Femur (tissue), 1 donor: ENCODE measurements at regions not wholly inside any gene's neighbourhood (a gene's known extent, or its start where the extent isn't known, plus 50 kb on each side); places are given as distances from the start of the nearest gene placed in this dataset.

ENCODE experiments used
- DNase-seq: peaks from one replicate; pipeline ENCODE4 v3.0.0-alpha.2; 2017

DNA sequence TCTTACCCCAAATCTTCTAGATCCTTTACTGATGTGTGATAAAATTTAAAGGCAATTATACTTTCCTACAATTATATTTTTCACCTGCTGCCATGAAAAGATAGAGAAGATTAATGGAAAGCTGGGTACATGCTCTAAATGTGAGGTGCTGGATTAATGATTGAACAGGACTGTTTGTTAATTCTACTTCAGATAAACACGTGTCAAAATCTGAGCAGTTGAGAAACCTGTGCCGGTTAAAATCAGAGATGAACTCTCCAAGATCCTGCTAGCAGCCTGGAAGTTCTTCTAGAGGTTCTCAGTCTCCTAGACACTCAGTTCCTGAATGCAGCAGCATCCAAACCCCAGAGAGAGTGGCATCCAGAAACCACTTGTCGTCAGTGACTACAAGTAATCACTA, 69.2 kb downstream of the INHBA start:
- no peak for DNase-seq

DNA sequence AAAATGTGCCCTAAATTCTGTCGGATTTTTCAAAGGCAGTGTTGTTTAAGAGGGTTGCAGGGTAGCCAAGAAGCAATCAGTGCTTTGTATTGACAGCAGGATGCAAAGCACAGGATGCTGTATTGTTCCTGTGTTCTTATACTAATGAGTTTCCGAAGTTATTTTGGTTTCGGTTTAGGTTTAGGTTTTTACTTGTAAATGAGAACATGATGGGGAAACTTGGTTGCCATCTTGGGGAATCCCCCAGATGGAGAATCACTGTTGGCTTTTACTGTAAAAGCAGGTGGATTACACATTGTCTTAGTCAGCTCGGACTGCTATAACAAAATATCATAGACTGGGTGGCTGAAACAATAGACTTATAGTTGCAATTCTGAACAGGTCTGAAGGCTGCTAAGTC, 72.1 kb downstream of the INHBA start:
- no peak for DNase-seq

DNA sequence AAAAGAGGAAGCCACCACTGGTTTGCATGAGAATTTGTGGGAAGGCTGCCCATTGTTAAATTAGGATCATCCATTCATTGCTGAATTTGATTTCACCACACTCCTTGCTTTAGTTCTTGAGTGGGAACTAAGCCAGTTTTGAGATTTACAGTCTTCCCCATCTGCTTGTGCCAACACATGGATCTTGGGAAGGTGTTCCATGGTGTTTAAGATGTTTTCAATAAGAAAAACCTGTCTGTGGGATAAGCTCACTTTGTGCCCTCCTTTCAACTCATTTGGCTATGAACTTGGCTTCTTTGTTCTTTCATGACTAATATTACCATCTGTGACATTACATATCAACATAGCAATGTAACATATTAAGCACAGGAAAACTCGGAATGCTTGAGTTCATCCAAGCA, 73.2 kb downstream of the INHBA start:
- DNase-seq: no peak

DNA sequence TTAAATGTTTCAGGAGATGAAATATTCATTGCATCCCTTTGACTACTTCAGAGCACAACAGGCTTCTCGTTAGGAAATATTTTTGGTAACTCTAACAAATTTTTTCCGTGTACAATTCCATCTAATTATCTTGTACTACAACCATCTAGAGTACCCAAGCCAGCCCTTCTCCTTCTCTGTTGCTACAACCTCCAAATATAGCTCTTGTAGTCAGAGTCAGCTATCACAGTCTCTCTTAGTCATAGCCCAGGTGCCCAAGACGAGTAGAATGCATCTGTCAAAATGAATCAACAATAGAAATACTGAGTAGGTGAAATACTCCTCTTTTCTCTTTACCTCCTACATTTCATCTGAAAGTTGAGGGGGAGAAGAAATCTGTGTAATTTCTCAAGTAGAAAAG, 74.0 kb downstream of the INHBA start:
- no peak for DNase-seq

DNA sequence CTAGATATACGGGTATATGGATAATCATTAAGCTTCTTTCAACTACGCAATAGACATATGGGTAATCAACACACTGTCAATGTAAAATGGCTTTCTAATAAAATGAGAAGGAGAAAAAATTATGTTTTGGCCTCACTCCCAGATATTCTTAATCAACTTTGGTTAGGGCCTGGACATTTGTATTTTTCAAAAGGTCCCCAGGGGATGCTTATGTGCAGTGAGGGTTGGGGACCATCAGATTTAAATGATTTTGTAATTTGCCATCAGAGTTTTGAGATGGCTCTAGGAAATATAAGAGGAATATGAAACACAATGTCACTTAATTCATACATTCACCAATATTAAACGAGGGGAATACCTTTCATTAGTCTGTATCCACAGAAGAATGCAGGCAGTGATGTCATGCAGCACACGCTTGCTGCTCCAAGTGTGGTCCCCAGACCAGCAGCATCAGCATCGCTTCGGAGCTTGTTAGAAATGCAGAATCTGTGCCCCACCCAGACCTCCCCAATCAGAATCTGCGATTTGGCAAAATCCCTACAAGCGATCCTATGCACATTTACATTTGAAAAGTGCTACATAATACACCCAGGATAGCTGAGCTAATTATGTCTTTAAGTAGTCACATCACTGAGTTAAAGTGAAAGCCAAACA, 75.1 kb downstream of the INHBA start:
- no peak for DNase-seq

DNA sequence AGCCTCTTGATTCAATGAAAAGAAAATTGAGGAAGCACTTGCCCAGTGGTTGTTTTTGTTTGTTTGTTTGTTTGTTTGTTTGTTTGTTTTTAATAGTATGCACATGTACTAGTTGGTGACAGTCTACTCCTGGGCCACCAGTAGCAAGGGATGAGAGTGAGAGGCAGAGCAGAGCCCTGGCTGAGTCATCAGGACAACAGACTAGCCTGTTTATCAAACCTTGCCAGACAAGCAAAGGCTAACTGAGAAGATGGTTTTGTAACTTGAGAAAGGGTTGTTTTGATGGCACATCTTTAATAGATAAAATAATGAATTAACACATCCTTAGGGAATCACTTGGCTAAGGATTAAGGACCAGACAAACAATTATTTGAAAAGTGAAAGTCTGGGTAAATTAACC, 78.1 kb downstream of the INHBA start:
- DNase-seq: no peak

DNA sequence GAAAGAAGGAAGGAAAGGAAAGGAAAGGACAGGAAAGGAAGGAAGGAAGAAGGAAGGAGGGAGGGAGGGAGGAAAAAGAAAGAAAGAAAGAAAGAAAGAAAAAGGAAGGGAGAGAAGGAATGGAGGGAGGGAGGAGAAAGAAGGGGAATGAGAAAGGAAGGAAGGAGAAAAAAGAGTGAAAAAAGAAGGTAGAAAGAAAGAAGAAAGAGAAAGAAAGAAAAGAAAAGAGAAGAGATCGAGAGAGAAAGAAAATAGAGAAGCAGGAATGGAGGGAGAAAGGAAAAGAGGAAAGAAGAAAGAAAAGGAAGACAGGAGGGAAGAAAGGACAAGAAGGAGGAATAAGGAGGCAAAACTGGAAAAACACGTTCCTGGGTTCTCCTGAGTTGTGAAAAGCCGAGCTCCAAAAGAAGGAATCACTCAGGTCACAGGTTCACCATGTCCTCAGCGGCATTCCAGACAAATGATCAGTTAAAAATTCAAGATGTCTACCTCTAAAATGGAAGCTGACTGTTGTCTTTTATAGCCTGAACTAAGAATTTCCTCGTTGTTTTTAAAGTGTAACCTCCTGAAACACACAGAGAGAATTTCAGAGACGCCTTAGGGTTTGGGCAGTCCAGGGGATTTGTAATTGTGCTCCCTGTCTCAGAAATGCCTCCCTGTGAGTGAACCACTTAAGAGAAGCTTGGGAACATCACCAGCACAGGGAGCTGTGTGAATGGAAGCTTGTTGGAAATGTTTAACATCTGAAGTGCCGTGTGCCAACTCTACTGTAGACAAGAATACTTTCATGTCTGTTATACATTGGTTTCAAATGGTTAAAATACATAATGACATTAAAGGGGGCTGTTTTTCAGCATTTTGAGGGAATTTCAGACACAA, 80.7 kb downstream of the INHBA start:
- DNase-seq: no peak

DNA sequence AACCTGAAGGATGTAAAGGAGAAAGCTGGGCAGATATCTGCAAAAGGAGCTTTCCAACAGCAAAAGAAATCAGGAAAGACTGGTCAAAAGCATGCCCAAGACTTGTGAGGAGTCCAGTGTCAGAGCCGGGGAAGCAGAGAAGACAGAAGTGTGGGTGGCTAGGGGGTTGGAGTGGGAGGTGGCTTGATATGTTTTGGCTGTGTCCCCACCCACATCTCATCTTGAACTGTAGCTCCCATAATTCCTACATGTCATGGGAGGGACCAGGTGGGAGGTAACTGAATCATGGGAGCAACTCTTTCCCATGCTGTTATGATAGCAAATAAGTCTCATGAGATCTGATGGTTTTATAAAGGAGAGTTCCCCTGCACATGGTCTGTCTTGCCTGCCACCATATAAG, 84.9 kb downstream of the INHBA start:
- DNase-seq: no peak

DNA sequence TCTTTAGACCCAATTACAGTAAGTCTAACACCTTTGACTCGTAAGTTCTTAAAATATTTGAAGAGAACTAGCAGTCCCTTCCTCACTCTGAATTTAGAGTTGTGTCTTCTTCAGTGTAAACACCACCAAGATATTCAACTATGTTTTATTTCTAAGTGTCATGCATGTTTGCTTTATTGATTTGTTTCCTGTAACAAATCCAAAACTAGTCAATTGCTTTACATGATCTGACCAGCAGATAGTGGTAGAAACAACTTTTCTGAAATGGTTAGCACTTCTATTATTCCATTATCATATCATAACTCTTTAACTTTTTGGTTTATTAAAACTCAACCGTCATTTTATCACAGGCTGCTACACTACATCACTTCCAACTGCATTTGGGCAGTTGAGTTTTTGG, 90.1 kb downstream of the INHBA start:
- DNase-seq: no peak

DNA sequence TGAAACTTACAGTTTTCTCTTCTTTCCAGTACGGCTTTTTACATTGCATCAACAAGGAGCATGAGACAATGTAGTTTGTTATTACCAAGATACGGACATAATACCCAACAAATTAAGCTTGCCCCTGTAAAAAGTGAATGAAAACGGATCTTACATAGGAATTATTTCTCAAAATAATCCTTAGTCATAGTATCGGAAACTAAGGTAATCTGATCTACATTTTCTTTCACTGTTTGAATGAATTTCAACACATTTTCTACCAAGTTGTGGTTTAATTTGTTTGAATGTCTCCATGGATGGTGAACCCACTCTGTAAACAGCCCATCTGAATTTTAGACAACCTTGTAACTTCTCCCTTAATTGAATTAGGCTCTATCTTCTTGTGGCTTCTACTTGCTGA, 90.5 kb downstream of the INHBA start:
- no peak for DNase-seq

DNA sequence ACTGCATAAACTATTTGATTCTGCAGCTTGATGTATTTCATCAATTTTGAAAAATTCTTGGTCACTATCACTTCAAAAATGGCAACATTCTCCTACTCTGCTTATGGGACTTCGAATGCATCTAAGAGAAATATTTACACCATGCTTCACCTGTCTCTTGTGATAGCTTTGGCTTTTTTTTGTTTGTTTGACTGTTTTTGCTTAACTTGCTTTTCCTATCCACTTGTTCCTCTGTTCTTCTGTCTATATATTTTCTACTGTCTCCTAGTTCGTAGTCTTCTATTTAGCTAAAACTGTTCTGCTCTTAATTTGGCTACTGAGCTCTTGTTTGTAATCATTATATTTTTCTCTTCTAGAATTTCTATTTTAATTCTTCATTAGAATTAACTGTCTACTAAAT, 94.4 kb downstream of the INHBA start:
- no peak for DNase-seq

DNA sequence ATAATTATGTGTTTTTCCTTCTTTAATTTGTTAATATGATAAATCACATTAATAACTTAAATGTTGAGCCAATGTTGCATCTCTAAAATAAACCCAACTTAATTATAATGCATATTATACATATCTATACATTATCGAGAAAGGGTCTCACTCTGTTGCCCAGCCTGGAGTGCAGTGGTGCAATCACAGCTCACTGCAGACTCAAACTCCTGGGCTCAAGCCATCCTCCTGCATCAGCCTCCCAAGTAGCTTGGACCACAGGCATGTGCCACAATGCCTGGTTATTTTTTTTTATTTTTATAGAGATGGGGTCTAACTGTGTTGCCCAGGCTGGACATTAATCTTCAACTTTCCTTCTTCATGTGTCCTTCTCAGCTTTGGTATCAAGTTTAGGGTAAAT, 98.9 kb downstream of the INHBA start:
- no peak for DNase-seq

DNA sequence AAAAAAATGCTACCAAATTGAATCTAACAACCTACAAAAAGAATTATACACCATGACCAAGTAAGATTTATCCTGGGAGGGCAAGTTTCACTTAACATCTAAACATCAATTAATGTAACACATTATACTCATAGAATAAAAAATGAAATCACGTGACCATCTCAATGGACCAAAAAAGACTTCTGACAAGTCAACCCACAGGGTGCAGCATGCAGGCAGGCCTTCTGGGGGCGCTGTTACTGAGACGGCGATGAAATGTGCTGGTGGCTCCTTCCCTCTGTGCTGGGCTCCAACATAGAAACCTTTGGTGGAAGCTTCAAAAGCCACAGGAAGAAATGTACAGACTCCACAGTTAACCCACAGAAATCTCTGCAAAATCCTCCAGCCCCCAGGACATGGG, 103.1 kb downstream of the INHBA start:
- no peak for DNase-seq

DNA sequence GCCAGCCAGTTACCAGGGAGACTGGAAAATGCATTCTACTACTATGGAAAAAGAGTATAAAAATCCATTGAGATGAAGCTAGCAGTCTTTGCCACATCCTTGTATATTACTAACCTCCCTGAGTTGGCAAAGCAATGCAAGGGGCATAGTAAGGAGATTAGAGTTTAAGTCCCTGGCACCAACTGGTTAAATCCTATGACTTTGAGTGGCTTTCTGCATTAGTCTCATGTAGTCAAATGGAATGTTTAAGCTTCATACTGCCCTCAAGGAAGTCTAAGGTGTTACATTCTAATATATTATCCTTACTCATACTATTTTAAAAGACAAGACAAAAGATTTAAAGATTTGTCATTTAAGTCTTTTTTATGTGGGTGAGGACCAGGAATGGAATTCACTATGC, 110.1 kb downstream of the INHBA start:
- no peak for DNase-seq

DNA sequence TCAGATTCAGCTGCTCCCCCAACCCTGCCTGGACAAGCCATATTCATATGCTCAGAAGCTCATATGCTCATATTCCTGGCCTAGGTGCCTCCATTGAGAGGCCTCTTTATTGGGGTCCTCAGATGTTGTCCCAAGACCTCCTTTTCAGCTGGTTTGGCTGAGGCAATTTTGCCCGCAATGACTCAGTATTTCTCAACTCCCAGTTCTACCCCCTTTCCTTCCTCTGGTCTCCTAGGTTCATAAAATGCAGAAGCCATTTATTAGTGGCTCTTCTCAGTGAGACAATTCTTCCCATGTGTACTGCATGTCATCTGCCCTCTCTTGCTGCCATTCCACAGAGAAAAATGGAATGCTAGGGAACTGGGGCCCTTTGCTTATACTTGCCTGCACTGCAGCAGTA, 110.7 kb downstream of the INHBA start:
- DNase-seq: no peak

DNA sequence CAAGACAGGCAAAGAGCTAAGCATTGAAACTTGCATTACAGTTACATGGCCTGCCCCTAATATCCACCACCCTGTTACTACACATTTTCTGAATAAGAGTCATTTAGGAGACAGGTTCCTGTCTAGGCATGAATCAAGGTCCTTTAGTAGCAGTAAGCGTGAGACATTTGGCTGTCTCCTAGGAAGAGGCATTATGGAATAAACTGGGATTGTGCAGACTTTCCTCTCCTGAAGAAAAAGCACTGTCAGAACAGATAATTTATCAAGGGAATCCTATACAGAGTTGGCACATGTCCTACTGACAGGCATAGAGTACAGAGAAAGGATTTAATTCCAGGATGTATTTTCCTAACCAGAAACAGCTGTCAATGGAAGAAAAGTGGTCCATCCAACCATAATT, 111.9 kb downstream of the INHBA start:
- no peak for DNase-seq

DNA sequence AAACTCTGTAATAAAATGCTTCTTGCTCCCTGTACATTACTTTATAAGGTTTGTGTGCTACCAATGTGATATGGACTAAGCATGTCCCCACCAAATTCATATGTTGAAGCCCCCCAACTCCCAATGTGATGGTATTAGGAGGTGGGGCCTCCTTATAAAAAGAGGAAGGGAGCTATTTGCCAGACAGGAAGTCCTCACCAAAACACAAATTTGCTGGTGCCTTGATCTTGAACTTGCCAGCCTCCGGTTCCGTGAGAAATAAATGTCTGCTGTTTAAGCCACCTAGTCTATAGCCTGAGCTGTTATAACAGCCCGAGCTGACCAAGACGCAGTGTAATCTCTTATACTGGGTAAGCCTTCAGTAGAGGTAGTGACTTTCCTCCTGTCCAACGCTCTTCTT, 114.5 kb downstream of the INHBA start:
- DNase-seq: no peak

DNA sequence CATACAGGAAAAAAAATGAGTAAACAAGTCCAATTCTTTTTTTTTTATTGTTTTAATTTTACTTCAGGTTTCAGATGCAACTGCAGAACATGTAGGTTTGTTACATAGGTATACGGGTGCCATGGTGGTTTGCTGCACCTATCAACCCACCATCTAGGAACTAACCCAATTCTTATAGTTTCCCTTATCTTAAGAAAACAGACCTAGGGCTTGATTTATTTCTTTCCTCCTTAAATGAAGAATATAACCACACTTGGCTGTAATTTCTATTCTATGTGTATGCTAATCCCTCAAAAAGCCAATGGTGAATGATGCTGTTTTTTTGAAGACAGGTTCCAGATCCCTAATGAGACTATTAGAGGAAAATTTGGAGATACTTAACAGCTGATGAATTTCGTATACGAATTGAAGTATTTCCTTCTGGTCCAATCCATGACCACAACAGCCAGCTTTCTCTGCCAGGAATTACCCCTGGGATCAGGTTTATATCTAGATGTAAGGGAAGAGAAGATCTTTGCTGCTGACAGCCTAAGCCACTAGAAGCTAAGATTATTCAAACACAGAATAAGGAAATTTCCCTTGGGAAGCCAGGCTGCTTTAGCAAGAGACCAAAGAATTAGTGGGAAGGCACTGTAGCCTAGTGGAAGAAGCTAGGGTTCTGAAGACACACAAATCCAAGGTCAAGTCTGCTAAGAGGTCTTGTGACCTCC, 115.8 kb downstream of the INHBA start:
- no peak for DNase-seq

DNA sequence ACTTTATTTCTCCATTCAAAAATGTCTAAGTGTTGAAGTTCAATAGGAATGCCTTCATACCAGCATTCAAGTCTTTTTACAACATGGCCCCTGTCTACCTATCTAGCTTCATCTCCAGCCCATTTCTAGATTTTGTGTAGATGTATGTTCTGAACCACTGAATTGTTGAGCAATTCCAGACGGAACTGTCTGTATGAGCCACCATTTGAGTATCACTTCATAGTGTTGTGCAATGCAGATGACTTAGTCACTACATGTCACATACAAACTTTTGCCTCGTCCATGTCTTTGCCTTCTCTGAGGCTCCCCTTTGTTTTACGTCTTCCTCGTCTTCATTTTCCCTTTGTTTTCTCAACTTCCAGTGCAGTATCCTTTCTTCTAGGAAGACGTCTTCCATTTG, 118.1 kb downstream of the INHBA start:
- no peak for DNase-seq

DNA sequence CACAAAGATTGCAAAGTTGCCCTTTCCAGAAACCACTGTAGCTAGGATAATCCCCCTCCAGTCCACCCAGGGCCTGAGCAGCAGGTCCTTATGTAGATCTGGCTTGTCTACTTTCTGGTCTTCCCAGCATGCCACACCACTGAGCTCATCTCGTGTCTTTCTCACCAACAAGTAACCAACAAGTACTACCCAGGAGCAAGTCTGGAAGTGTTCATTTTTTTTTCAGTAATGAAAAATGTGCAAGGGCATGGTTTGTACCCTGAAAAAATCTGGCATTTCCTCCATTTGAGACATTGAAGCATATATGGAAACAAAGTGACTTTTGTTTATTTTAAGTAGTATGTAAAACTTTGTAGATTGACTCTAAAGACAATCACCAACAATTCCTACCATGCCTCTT, 120.8 kb downstream of the INHBA start:
- DNase-seq: no peak

DNA sequence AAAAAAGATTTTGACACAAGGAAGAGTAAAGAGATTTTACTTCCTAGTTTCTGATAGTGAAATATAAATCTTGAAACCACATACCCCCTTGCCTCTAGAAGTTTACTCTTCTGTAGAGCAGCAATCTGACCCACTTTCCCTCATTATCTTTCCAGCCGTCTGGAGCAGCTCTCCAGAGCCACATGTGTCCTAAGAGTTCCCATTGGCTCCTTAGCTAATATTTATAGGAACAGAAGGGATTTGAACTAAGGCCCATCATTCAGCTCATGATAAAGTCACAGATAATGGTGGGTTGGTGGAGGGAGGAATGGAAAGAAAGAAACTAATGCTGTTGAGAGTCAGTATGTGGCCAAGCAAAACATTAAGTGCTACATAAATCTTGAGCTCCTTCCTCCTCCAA, 121.8 kb downstream of the INHBA start:
- no peak for DNase-seq

DNA sequence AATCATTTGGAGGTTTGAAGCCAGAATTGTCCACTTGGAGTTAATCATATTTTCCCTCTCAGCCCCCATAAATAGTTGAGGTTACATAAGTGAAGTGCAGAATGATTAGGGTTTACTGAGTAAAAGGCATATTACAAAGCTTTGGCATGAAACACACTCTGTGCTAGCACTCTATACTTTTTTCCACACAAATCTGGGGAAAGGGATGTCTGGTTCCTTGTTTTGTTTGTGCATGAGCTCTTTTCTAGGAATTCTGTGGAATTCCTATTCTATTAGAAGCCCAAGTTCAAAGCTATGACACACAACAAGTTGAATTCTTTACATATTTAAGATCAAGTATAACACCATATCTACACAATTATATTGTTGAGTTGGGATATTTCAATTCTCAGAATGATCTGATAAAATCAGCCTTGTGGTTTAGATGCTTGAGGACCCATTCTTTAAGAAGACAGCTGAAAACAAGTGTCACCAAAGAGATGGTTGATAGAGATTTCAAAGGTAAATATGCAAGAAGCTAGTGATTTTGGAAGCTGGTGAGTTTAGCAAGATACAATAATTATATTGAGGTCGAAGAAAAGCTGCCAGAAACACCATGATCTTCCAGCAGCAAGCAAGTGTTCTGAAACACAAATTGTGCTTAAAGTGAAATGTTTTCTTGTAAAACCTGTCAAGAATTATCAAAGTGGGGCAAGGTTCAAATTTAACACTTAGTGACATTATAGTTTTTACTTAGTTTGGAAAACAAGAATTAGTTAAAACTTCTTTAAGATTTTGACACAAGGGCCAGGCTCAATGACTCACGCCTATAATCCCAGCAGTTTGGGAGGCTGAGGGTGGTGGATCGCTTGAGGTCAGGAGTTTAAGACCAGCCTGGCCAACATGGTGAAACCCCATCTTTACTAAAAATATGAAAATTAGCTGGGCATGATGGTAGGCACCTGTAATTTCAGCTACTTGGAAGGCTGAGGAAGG, 122.6 kb downstream of the INHBA start:
- DNase-seq: no peak

DNA sequence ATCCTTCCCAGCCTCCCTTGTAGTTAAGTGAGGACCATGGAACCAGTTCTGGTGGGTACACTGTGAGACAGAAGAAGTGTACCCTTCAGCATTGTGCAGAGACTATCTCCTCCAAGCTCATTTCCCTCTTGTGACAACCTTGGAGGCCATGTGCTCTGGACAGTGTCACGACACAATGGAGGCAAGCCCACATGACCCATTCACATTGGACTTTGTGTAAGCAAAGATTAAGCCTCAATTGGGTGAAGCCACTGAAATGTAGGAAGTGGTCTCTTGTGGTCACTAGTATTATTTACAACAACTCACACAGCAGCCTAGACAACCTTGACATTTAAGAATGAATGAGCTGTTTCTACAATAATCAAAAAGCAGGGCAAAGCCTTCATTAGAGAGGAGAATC, 124.2 kb downstream of the INHBA start:
- no peak for DNase-seq
